ENCODE measurements at regions not wholly inside any gene's neighbourhood (a gene's known extent, or its start where the extent isn't known, plus 50 kb on each side); places are given as distances from the start of the nearest gene placed in this dataset.

GRCh38 chr6:77145244-77145643, 318.0 kb downstream of the HTR1B start:
- Histone ChIP-seq H3K36me3 (ENCODE audit: control insufficient read depth, insufficient read depth, low read length) (no peaks in the 10 kb centered on the region), H2BK120ac (ENCODE audit: low read depth, low read length) (no peak overlapping the region), H3K4me3 (ENCODE audit: low read length) (no peak overlapping the region), H3K4me1 (ENCODE audit: control insufficient read depth, low read depth, low read length) (no peaks in the 10 kb centered on the region), H3K79me1 (ENCODE audit: low read length) (no peaks in the 10 kb centered on the region), H3K4ac (ENCODE audit: low read depth, low read length) (no peak overlapping the region), H3K23ac (ENCODE audit: low read length) (no peak overlapping the region), H3K27me3 (ENCODE audit: insufficient read depth, low read length, poor library complexity) (no peaks in the 10 kb centered on the region), H3K79me2 (ENCODE audit: control insufficient read depth, insufficient read depth, low read length) (no peaks in the 10 kb centered on the region), H3K27ac (ENCODE audit: low read depth, low read length) (no peak overlapping the region), H3K56ac (ENCODE audit: low read length) (no peak overlapping the region), H4K5ac (ENCODE audit: low read length) (no peak overlapping the region), H2BK5ac (ENCODE audit: low read length) (no peak overlapping the region), H4K8ac (ENCODE audit: low read depth, low read length) (no peak overlapping the region), H3K4me2 (ENCODE audit: low read length) (no peak overlapping the region), H2BK15ac (replicated peaks; ENCODE audit: low read depth) (no peak overlapping the region), H3K18ac (ENCODE audit: low read length) (no peak overlapping the region), H2AK5ac (ENCODE audit: low read length) (no peak overlapping the region), H3K9ac (ENCODE audit: low read length) (no peak overlapping the region)
- no peak for DNase-seq
- no CpG with 5 or more reads among the region's 1 CpG for WGBS (ENCODE audit: extremely low coverage, insufficient coverage, low lambda C conversion rate)

- no peaks in the 10 kb centered on the region for H3K79me2 ChIP-seq (ENCODE audit: control insufficient read depth, insufficient read depth, low read length)
- no peak overlapping the region for H3K9ac ChIP-seq (ENCODE audit: low read length)
- H2BK5ac ChIP-seq (ENCODE audit: low read length) = no peak overlapping the region
- no peak overlapping the region for H3K18ac ChIP-seq (ENCODE audit: low read length)
- H3K23ac ChIP-seq (ENCODE audit: low read length) = no peak overlapping the region
- no peak overlapping the region for H3K4me2 ChIP-seq (ENCODE audit: low read length)
- DNase-seq = no peak
- H3K56ac ChIP-seq (ENCODE audit: low read length) = no peak overlapping the region
- no peak overlapping the region for H4K8ac ChIP-seq (ENCODE audit: low read depth, low read length)
- no peaks in the 10 kb centered on the region for H3K27me3 ChIP-seq (ENCODE audit: insufficient read depth, low read length, poor library complexity)
- H2BK120ac ChIP-seq (ENCODE audit: low read depth, low read length) = no peak overlapping the region
- no peaks in the 10 kb centered on the region for H3K79me1 ChIP-seq (ENCODE audit: low read length)
- H3K27ac ChIP-seq (ENCODE audit: low read depth, low read length) = no peak overlapping the region
- H2AK5ac ChIP-seq (ENCODE audit: low read length) = no peak overlapping the region
- no peaks in the 10 kb centered on the region for H3K36me3 ChIP-seq (ENCODE audit: control insufficient read depth, insufficient read depth, low read length)
- no peak overlapping the region for H2BK15ac ChIP-seq (replicated peaks; ENCODE audit: low read depth)
- no peak overlapping the region for H3K4ac ChIP-seq (ENCODE audit: low read depth, low read length)
- no peak overlapping the region for H4K5ac ChIP-seq (ENCODE audit: low read length)
- no peak overlapping the region for H3K4me3 ChIP-seq (ENCODE audit: low read length)
- no CpG with 5 or more reads among the region's 5 CpGs for WGBS (ENCODE audit: extremely low coverage, insufficient coverage, low lambda C conversion rate)
- no peaks in the 10 kb centered on the region for H3K4me1 ChIP-seq (ENCODE audit: control insufficient read depth, low read depth, low read length)
Measured at GRCh38 chr6:77143659-77144447, 319.4 kb downstream of the HTR1B start.

- H2BK5ac ChIP-seq (ENCODE audit: low read length) = no peak overlapping the region
Measured at GRCh38 chr6:77136086-77136485, 327.2 kb downstream of the HTR1B start.

GRCh38 chr6:77133031-77133430, 330.3 kb downstream of the HTR1B start:
- Histone ChIP-seq H2BK120ac (ENCODE audit: low read depth, low read length) (no peak overlapping the region), H3K27ac (ENCODE audit: low read depth, low read length) (no peak overlapping the region), H3K9ac (ENCODE audit: low read length) (no peak overlapping the region), H3K4me2 (ENCODE audit: low read length) (no peak overlapping the region), H3K18ac (ENCODE audit: low read length) (no peak overlapping the region), H3K36me3 (ENCODE audit: control insufficient read depth, insufficient read depth, low read length) (no peaks in the 10 kb centered on the region), H2BK5ac (ENCODE audit: low read length) (no peak overlapping the region), H3K27me3 (ENCODE audit: insufficient read depth, low read length, poor library complexity) (no peaks in the 10 kb centered on the region), H3K4me1 (ENCODE audit: control insufficient read depth, low read depth, low read length) (no peaks in the 10 kb centered on the region), H3K23ac (ENCODE audit: low read length) (no peak overlapping the region), H4K5ac (ENCODE audit: low read length) (no peak overlapping the region), H3K4ac (ENCODE audit: low read depth, low read length) (no peak overlapping the region), H3K79me1 (ENCODE audit: low read length) (no peaks in the 10 kb centered on the region), H3K4me3 (ENCODE audit: low read length) (no peak overlapping the region), H2BK15ac (replicated peaks; ENCODE audit: low read depth) (no peak overlapping the region), H4K8ac (ENCODE audit: low read depth, low read length) (no peak overlapping the region), H3K79me2 (ENCODE audit: control insufficient read depth, insufficient read depth, low read length) (no peaks in the 10 kb centered on the region), H2AK5ac (ENCODE audit: low read length) (no peak overlapping the region), H3K56ac (ENCODE audit: low read length) (no peak overlapping the region)
- peak; percentile 21 for DNase-seq
- WGBS (ENCODE audit: extremely low coverage, insufficient coverage, low lambda C conversion rate) = no CpG with 5 or more reads among the region's 5 CpGs

More at GRCh38 chr6:77136086-77136485, 327.2 kb downstream of the HTR1B start:
- H4K5ac ChIP-seq (ENCODE audit: low read length) = no peak overlapping the region
- H3K4me1 ChIP-seq (ENCODE audit: control insufficient read depth, low read depth, low read length) = no peaks in the 10 kb centered on the region
- no peaks in the 10 kb centered on the region for H3K36me3 ChIP-seq (ENCODE audit: control insufficient read depth, insufficient read depth, low read length)
- no peak overlapping the region for H3K18ac ChIP-seq (ENCODE audit: low read length)
- H3K27ac ChIP-seq (ENCODE audit: low read depth, low read length) = no peak overlapping the region
- no peak overlapping the region for H3K4ac ChIP-seq (ENCODE audit: low read depth, low read length)
- no peak overlapping the region for H3K4me2 ChIP-seq (ENCODE audit: low read length)
- H2BK120ac ChIP-seq (ENCODE audit: low read depth, low read length) = no peak overlapping the region
- H3K27me3 ChIP-seq (ENCODE audit: insufficient read depth, low read length, poor library complexity) = no peaks in the 10 kb centered on the region
- no peak for DNase-seq
- no peak overlapping the region for H4K8ac ChIP-seq (ENCODE audit: low read depth, low read length)
- no peaks in the 10 kb centered on the region for H3K79me2 ChIP-seq (ENCODE audit: control insufficient read depth, insufficient read depth, low read length)
- H3K56ac ChIP-seq (ENCODE audit: low read length) = no peak overlapping the region
- no peak overlapping the region for H3K9ac ChIP-seq (ENCODE audit: low read length)
- H3K79me1 ChIP-seq (ENCODE audit: low read length) = no peaks in the 10 kb centered on the region
- no peak overlapping the region for H2BK15ac ChIP-seq (replicated peaks; ENCODE audit: low read depth)
- no peak overlapping the region for H2AK5ac ChIP-seq (ENCODE audit: low read length)
- H3K23ac ChIP-seq (ENCODE audit: low read length) = no peak overlapping the region
- H3K4me3 ChIP-seq (ENCODE audit: low read length) = no peak overlapping the region

GRCh38 chr6:77131426-77131825, 331.9 kb downstream of the HTR1B start:
- Histone ChIP-seq H2BK5ac (ENCODE audit: low read length) (no peak overlapping the region), H3K9ac (ENCODE audit: low read length) (no peak overlapping the region), H3K4me1 (ENCODE audit: control insufficient read depth, low read depth, low read length) (no peaks in the 10 kb centered on the region), H3K79me1 (ENCODE audit: low read length) (no peaks in the 10 kb centered on the region), H3K56ac (ENCODE audit: low read length) (no peak overlapping the region), H2AK5ac (ENCODE audit: low read length) (no peak overlapping the region), H2BK120ac (ENCODE audit: low read depth, low read length) (no peak overlapping the region), H3K27ac (ENCODE audit: low read depth, low read length) (no peak overlapping the region), H3K4ac (ENCODE audit: low read depth, low read length) (no peak overlapping the region), H3K23ac (ENCODE audit: low read length) (no peak overlapping the region), H3K18ac (ENCODE audit: low read length) (no peak overlapping the region), H3K4me3 (ENCODE audit: low read length) (no peak overlapping the region), H3K79me2 (ENCODE audit: control insufficient read depth, insufficient read depth, low read length) (no peaks in the 10 kb centered on the region), H3K27me3 (ENCODE audit: insufficient read depth, low read length, poor library complexity) (no peaks in the 10 kb centered on the region), H4K8ac (ENCODE audit: low read depth, low read length) (peak overlapping the region; percentile 39), H3K4me2 (ENCODE audit: low read length) (no peak overlapping the region), H3K36me3 (ENCODE audit: control insufficient read depth, insufficient read depth, low read length) (no peaks in the 10 kb centered on the region), H4K5ac (ENCODE audit: low read length) (no peak overlapping the region), H2BK15ac (replicated peaks; ENCODE audit: low read depth) (no peak overlapping the region)
- whole genome bisulfite sequencing (ENCODE audit: extremely low coverage, insufficient coverage, low lambda C conversion rate) = no CpG with 5 or more reads among the region's 4 CpGs
- no peak for DNase-seq

GRCh38 chr6:77124604-77125003, 338.7 kb downstream of the HTR1B start:
- H3K27me3 ChIP-seq (ENCODE audit: insufficient read depth, low read length, poor library complexity) = no peaks in the 10 kb centered on the region
- H3K36me3 ChIP-seq (ENCODE audit: control insufficient read depth, insufficient read depth, low read length) = no peaks in the 10 kb centered on the region
- no peak overlapping the region for H3K27ac ChIP-seq (ENCODE audit: low read depth, low read length)
- no peak overlapping the region for H3K9ac ChIP-seq (ENCODE audit: low read length)
- no peak overlapping the region for H2BK120ac ChIP-seq (ENCODE audit: low read depth, low read length)
- no peak overlapping the region for H3K4me3 ChIP-seq (ENCODE audit: low read length)
- peak; percentile 45 for DNase-seq
- H3K79me1 ChIP-seq (ENCODE audit: low read length) = no peaks in the 10 kb centered on the region
- WGBS (ENCODE audit: extremely low coverage, insufficient coverage, low lambda C conversion rate) = no CpG with 5 or more reads among the region's 1 CpG
- no peaks in the 10 kb centered on the region for H3K79me2 ChIP-seq (ENCODE audit: control insufficient read depth, insufficient read depth, low read length)
- H3K4me2 ChIP-seq (ENCODE audit: low read length) = no peak overlapping the region
- H4K8ac ChIP-seq (ENCODE audit: low read depth, low read length) = no peak overlapping the region
- no peak overlapping the region for H3K18ac ChIP-seq (ENCODE audit: low read length)
- H3K56ac ChIP-seq (ENCODE audit: low read length) = no peak overlapping the region
- H2BK15ac ChIP-seq (replicated peaks; ENCODE audit: low read depth) = no peak overlapping the region
- H3K4me1 ChIP-seq (ENCODE audit: control insufficient read depth, low read depth, low read length) = no peaks in the 10 kb centered on the region
- no peak overlapping the region for H2BK5ac ChIP-seq (ENCODE audit: low read length)
- no peak overlapping the region for H2AK5ac ChIP-seq (ENCODE audit: low read length)
- H4K5ac ChIP-seq (ENCODE audit: low read length) = no peak overlapping the region
- H3K4ac ChIP-seq (ENCODE audit: low read depth, low read length) = no peak overlapping the region
- H3K23ac ChIP-seq (ENCODE audit: low read length) = no peak overlapping the region

All from mesendoderm (in vitro differentiated cells).